H4 (cell line): ENCODE measurements at regions not wholly inside any gene's neighbourhood (a gene's known extent, or its start where the extent isn't known, plus 50 kb on each side); places are given as distances from the start of the nearest gene placed in this dataset.
A peak's percentile ranks its signal among the peaks of the same experiment; 100 is the strongest.
"Not testable (repeated sequence)": the region's sequence is repeated elsewhere in the genome, so short reads cannot be mapped to it uniquely, and the experiment has no call there.

ENCODE experiments used
- DNase-seq: peaks from one replicate; pipeline ENCODE4 v3.0.0-alpha.2; 2015; ENCODE audit warnings: low spot score

GRCh38 chr1:230591678-230592077, 50.6 kb upstream of the COG2 start:
- no peak for DNase-seq

- DNase-seq: no peak
These were observed 52.3 kb upstream of the COG2 start for GRCh38 chr1:230589951-230590350.

- no peak for DNase-seq
These were observed 53.9 kb upstream of the COG2 start for GRCh38 chr1:230588323-230588746.

- no peak for DNase-seq
These were observed 55.2 kb upstream of the COG2 start for GRCh38 chr1:230587061-230587460.

- DNase-seq: no peak
These were observed 57.6 kb upstream of the COG2 start for GRCh38 chr1:230584660-230585059.

GRCh38 chr1:230581446-230582079, 60.7 kb upstream of the COG2 start:
- no peak for DNase-seq

GRCh38 chr1:230578616-230579015, 63.7 kb upstream of the COG2 start:
- DNase-seq: no peak

- DNase-seq: no peak
These were observed 64.7 kb upstream of the COG2 start for GRCh38 chr1:230577537-230577936.

- no peak for DNase-seq
These were observed 66.3 kb upstream of the COG2 start for GRCh38 chr1:230575886-230576500.

GRCh38 chr1:230574502-230574901, 67.8 kb upstream of the COG2 start:
- DNase-seq: no peak

GRCh38 chr1:230573658-230574057, 68.6 kb upstream of the COG2 start:
- DNase-seq: no peak

- no peak for DNase-seq
These were observed 69.9 kb upstream of the COG2 start for GRCh38 chr1:230572121-230573105.

GRCh38 chr1:230570724-230571360, 71.4 kb upstream of the COG2 start:
- no peak for DNase-seq

- DNase-seq: no peak
These were observed 73.1 kb upstream of the COG2 start for GRCh38 chr1:230569201-230569600.

GRCh38 chr1:230568676-230569075, 73.6 kb upstream of the COG2 start:
- DNase-seq: no peak

- peak; percentile 29 for DNase-seq
These were observed 74.3 kb upstream of the COG2 start for GRCh38 chr1:230568008-230568407.

GRCh38 chr1:230567221-230567575, 75.1 kb upstream of the COG2 start:
- DNase-seq: no peak

GRCh38 chr1:230566532-230567220, 75.6 kb upstream of the COG2 start:
- DNase-seq: not testable (repeated sequence)

- no peak for DNase-seq
These were observed 77.1 kb upstream of the COG2 start for GRCh38 chr1:230565141-230565540.

- DNase-seq: no peak
These were observed 78.7 kb upstream of the COG2 start for GRCh38 chr1:230563591-230563990.

GRCh38 chr1:230561570-230561969, 80.7 kb upstream of the COG2 start:
- DNase-seq: no peak

GRCh38 chr1:230558324-230558723, 84.0 kb upstream of the COG2 start:
- DNase-seq: no peak
